NCI-H345 (cell line): ENCODE measurements at regions not wholly inside any gene's neighbourhood (a gene's known extent, or its start where the extent isn't known, plus 50 kb on each side); places are given as distances from the start of the nearest gene placed in this dataset.

Source experiments
- DNase-seq: peaks from one replicate; lab custom pipeline; 2025; lab: John Stamatoyannopoulos, UW

- DNase-seq = no peak
Observed at GRCh38 chr4:175441256-175441655, 370.8 kb downstream of the GPM6A start.

GRCh38 chr4:175443547-175443946, 368.5 kb downstream of the GPM6A start:
- no peak for DNase-seq

GRCh38 chr4:175444512-175444911, 367.6 kb downstream of the GPM6A start:
- DNase-seq = no peak

GRCh38 chr4:175447016-175447415, 365.0 kb downstream of the GPM6A start:
- DNase-seq = no peak

GRCh38 chr4:175450446-175450845, 361.6 kb downstream of the GPM6A start:
- no peak for DNase-seq

GRCh38 chr4:175451238-175451965, 360.7 kb downstream of the GPM6A start:
- no peak for DNase-seq

- DNase-seq = no peak
Observed at GRCh38 chr4:175453456-175453855, 358.6 kb downstream of the GPM6A start.

GRCh38 chr4:175456131-175456530, 355.9 kb downstream of the GPM6A start:
- no peak for DNase-seq

- DNase-seq = no peak
Observed at GRCh38 chr4:175457956-175458355, 354.1 kb downstream of the GPM6A start.

GRCh38 chr4:175459571-175459970, 352.5 kb downstream of the GPM6A start:
- no peak for DNase-seq

- no peak for DNase-seq
Observed at GRCh38 chr4:175460414-175460813, 351.6 kb downstream of the GPM6A start.

- DNase-seq = no peak
Observed at GRCh38 chr4:175469514-175469913, 342.6 kb downstream of the GPM6A start.

- DNase-seq = no peak
Observed at GRCh38 chr4:175470131-175470530, 341.9 kb downstream of the GPM6A start.

- no peak for DNase-seq
Observed at GRCh38 chr4:175480404-175480803, 331.7 kb downstream of the GPM6A start.

- DNase-seq = no peak
Observed at GRCh38 chr4:175499735-175500352, 312.2 kb downstream of the GPM6A start.

GRCh38 chr4:175504318-175504717, 307.7 kb downstream of the GPM6A start:
- no peak for DNase-seq

- DNase-seq = no peak
Observed at GRCh38 chr4:175509320-175509719, 302.7 kb downstream of the GPM6A start.

GRCh38 chr4:175511861-175512260, 300.2 kb downstream of the GPM6A start:
- DNase-seq = no peak

- no peak for DNase-seq
Observed at GRCh38 chr4:175514174-175514573, 297.9 kb downstream of the GPM6A start.

GRCh38 chr4:175530655-175531054, 281.4 kb downstream of the GPM6A start:
- DNase-seq = no peak

- no peak for DNase-seq
Observed at GRCh38 chr4:175531405-175532091, 280.5 kb downstream of the GPM6A start.

- DNase-seq = peak; percentile 48
Observed at GRCh38 chr4:175536852-175537453, 275.1 kb downstream of the GPM6A start.

GRCh38 chr4:175539498-175539897, 272.6 kb downstream of the GPM6A start:
- DNase-seq = no peak
